GM23338 (cell line): ENCODE measurements at regions not wholly inside any gene's neighbourhood (a gene's known extent, or its start where the extent isn't known, plus 50 kb on each side); places are given as distances from the start of the nearest gene placed in this dataset.

Experiments
- ATAC-seq: fragments of 200-7000 bp; cut with Tn5 transposase; 3 replicates; pipeline ENCODE4 v1.9.1; 2020
- DNase-seq: peaks from one replicate; pipeline ENCODE4 v3.0.0-alpha.2; 2015; ENCODE audit warnings: low spot score
- H2AFZ ChIP-seq: fragments of 200-600 bp; sonication (generic); 2 replicates; pipeline ENCODE4 v1.8.0; 2016; ENCODE audit warnings: antibody characterized with exemption, mild to moderate bottlenecking, moderate library complexity
- H3F3A ChIP-seq: fragments of 200-600 bp; sonication (generic); replicated peaks from 2 replicates; pipeline ENCODE4 v1.8.0; 2017; ENCODE audit warnings: antibody characterized with exemption, mixed run types, low read depth
- H3K27ac ChIP-seq: fragments of 200-600 bp; sonication (generic); 2 replicates; pipeline ENCODE4 v1.6.1; 2016; ENCODE audit warnings: low read depth
- H3K27me3 ChIP-seq: fragments of 200-600 bp; sonication (generic); 2 replicates; pipeline ENCODE4 v1.8.0; 2016; ENCODE audit warnings: mild to moderate bottlenecking, mixed run types, moderate library complexity; ENCODE audit not compliant: insufficient read depth
- H3K36me3 ChIP-seq: fragments of 200-600 bp; sonication (generic); 2 replicates; pipeline ENCODE4 v1.8.0; 2016; ENCODE audit warnings: mild to moderate bottlenecking; ENCODE audit not compliant: insufficient read depth
- H3K4me1 ChIP-seq: fragments of 200-600 bp; sonication (generic); 2 replicates; pipeline ENCODE4 v1.8.0; 2016; ENCODE audit warnings: mild to moderate bottlenecking, moderate library complexity; ENCODE audit not compliant: insufficient read depth
- H3K4me2 ChIP-seq: fragments of 200-600 bp; sonication (generic); 2 replicates; pipeline ENCODE4 v1.7.1; 2017; ENCODE audit warnings: mixed run types
- H3K4me3 ChIP-seq: fragments of 200-600 bp; sonication (generic); 2 replicates; pipeline ENCODE4 v1.6.1; 2016; ENCODE audit warnings: mixed run types
- H3K79me2 ChIP-seq: fragments of 200-600 bp; sonication (generic); replicated peaks from 2 replicates; pipeline ENCODE4 v1.8.0; 2017; ENCODE audit warnings: mild to moderate bottlenecking; ENCODE audit not compliant: insufficient read depth
- H3K9me2 ChIP-seq: fragments of 200-600 bp; sonication (generic); 2 replicates; pipeline ENCODE4 v1.8.0; 2017; ENCODE audit not compliant: insufficient read depth
- H4K20me1 ChIP-seq: fragments of 200-600 bp; sonication (generic); replicated peaks from 2 replicates; pipeline ENCODE4 v1.8.0; 2017; ENCODE audit warnings: mild to moderate bottlenecking; ENCODE audit not compliant: insufficient read depth
- H3K27ac Mint-ChIP-seq: 2 replicates; pipeline ENCODE4 v1.8.0; 2020; ENCODE audit warnings: inconsistent platforms, mild to moderate bottlenecking, moderate library complexity, mixed read lengths
- H3K27me3 Mint-ChIP-seq: 3 replicates; pipeline ENCODE4 v1.8.0; 2022; ENCODE audit warnings: low read depth, mild to moderate bottlenecking, moderate library complexity, mixed read lengths, inconsistent platforms; ENCODE audit not compliant: insufficient read depth, poor library complexity
- H3K36me3 Mint-ChIP-seq: 3 replicates; pipeline ENCODE4 v1.8.0; 2021; ENCODE audit warnings: low read depth, mild to moderate bottlenecking, inconsistent platforms, moderate library complexity, mixed read lengths
- H3K4me1 Mint-ChIP-seq: 3 replicates; pipeline ENCODE4 v1.8.0; 2020; ENCODE audit warnings: mild to moderate bottlenecking, inconsistent platforms, mixed read lengths
- H3K4me3 Mint-ChIP-seq: 3 replicates; pipeline ENCODE4 v1.8.0; 2021; ENCODE audit warnings: moderate library complexity, mild to moderate bottlenecking, inconsistent platforms, mixed read lengths
- H3K9me3 Mint-ChIP-seq: 3 replicates; pipeline ENCODE4 v1.8.0; 2020; ENCODE audit warnings: moderate library complexity, mild to moderate bottlenecking, inconsistent platforms, mixed read lengths
- CREB1 ChIP-seq: fragments of 250-450 bp; sonication (Bioruptor Pico); IDR thresholded peaks from 2 replicates; pipeline ENCODE4 v1.5.0; 2020; ENCODE audit warnings: low read depth, mild to moderate bottlenecking, moderate library complexity
- EZH2 ChIP-seq: fragments of 200-600 bp; sonication (generic); IDR thresholded peaks from one replicate; pipeline ENCODE4 v1.8.0; 2017; ENCODE audit warnings: antibody characterized with exemption, mild to moderate bottlenecking, low read depth; ENCODE audit not compliant: unreplicated experiment
- EZH2phosphoT487 ChIP-seq: fragments of 200-600 bp; sonication (generic); IDR thresholded peaks from one replicate; pipeline ENCODE4 v1.8.1; 2018; ENCODE audit warnings: antibody characterized with exemption; ENCODE audit not compliant: unreplicated experiment
- JUNB ChIP-seq: IDR thresholded peaks from one replicate; pipeline ENCODE4 v1.6.1; 2016; ENCODE audit warnings: antibody characterized with exemption; ENCODE audit not compliant: unreplicated experiment
- NANOG ChIP-seq: IDR thresholded peaks from 2 replicates; pipeline ENCODE4 v1.6.1; 2016; ENCODE audit warnings: antibody characterized with exemption, borderline replicate concordance
- POLR2AphosphoS5 ChIP-seq: IDR thresholded peaks from 2 replicates; pipeline ENCODE4 v1.6.1; 2016; ENCODE audit warnings: antibody characterized with exemption, low read depth
- STAT1 ChIP-seq: IDR thresholded peaks from one replicate; pipeline ENCODE4 v1.6.1; 2016; ENCODE audit warnings: antibody characterized with exemption; ENCODE audit not compliant: unreplicated experiment
- ZNF114 ChIP-seq: fragments of 250-450 bp; sonication (Bioruptor Pico); IDR thresholded peaks from 2 replicates; pipeline ENCODE4 v1.5.0; 2020; ENCODE audit warnings: mild to moderate bottlenecking, moderate library complexity
- TF ChIP-seq, protein P1 (sequence below): fragments of 250-450 bp; sonication (Bioruptor Pico); IDR thresholded peaks from 2 replicates; pipeline ENCODE4 v1.5.0; 2020; ENCODE audit warnings: mild to moderate bottlenecking, moderate library complexity
- TF ChIP-seq, protein P2 (sequence below): IDR thresholded peaks from 2 replicates; pipeline ENCODE4 v1.6.1; 2016; ENCODE audit warnings: antibody characterized with exemption

GRCh38 chr10:125247576-125247975 lies 87.2 kb upstream of the CTBP2 start (continued):
- TF ChIP-seq ZNF114 (CRISPR knock-in tag) = no peak
- TF ChIP-seq POLR2AphosphoS5 = no peak
- TF ChIP-seq EZH2 = no peak
- TF ChIP-seq, protein P1, sequence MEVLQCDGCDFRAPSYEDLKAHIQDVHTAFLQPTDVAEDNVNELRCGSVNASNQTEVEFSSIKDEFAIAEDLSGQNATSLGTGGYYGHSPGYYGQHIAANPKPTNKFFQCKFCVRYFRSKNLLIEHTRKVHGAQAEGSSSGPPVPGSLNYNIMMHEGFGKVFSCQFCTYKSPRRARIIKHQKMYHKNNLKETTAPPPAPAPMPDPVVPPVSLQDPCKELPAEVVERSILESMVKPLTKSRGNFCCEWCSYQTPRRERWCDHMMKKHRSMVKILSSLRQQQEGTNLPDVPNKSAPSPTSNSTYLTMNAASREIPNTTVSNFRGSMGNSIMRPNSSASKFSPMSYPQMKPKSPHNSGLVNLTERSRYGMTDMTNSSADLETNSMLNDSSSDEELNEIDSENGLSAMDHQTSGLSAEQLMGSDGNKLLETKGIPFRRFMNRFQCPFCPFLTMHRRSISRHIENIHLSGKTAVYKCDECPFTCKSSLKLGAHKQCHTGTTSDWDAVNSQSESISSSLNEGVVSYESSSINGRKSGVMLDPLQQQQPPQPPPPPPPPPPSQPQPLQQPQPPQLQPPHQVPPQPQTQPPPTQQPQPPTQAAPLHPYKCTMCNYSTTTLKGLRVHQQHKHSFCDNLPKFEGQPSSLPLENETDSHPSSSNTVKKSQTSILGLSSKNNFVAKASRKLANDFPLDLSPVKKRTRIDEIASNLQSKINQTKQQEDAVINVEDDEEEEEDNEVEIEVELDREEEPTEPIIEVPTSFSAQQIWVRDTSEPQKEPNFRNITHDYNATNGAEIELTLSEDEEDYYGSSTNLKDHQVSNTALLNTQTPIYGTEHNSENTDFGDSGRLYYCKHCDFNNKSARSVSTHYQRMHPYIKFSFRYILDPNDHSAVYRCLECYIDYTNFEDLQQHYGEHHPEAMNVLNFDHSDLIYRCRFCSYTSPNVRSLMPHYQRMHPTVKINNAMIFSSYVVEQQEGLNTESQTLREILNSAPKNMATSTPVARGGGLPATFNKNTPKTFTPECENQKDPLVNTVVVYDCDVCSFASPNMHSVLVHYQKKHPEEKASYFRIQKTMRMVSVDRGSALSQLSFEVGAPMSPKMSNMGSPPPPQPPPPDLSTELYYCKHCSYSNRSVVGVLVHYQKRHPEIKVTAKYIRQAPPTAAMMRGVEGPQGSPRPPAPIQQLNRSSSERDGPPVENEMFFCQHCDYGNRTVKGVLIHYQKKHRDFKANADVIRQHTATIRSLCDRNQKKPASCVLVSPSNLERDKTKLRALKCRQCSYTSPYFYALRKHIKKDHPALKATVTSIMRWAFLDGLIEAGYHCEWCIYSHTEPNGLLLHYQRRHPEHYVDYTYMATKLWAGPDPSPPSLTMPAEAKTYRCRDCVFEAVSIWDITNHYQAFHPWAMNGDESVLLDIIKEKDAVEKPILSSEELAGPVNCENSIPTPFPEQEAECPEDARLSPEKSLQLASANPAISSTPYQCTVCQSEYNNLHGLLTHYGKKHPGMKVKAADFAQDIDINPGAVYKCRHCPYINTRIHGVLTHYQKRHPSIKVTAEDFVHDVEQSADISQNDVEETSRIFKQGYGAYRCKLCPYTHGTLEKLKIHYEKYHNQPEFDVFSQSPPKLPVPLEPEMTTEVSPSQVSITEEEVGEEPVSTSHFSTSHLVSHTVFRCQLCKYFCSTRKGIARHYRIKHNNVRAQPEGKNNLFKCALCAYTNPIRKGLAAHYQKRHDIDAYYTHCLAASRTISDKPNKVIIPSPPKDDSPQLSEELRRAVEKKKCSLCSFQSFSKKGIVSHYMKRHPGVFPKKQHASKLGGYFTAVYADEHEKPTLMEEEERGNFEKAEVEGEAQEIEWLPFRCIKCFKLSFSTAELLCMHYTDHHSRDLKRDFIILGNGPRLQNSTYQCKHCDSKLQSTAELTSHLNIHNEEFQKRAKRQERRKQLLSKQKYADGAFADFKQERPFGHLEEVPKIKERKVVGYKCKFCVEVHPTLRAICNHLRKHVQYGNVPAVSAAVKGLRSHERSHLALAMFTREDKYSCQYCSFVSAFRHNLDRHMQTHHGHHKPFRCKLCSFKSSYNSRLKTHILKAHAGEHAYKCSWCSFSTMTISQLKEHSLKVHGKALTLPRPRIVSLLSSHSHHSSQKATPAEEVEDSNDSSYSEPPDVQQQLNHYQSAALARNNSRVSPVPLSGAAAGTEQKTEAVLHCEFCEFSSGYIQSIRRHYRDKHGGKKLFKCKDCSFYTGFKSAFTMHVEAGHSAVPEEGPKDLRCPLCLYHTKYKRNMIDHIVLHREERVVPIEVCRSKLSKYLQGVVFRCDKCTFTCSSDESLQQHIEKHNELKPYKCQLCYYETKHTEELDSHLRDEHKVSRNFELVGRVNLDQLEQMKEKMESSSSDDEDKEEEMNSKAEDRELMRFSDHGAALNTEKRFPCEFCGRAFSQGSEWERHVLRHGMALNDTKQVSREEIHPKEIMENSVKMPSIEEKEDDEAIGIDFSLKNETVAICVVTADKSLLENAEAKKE (CRISPR knock-in tag) = no peak
- no peak for TF ChIP-seq NANOG
- TF ChIP-seq JUNB = no peak

GRCh38 chr10:125243532-125244253 lies 83.3 kb upstream of the CTBP2 start:
- H3K36me3 ChIP-seq = no peaks in the 10 kb centered on the region
- Mint-ChIP-seq H3K9me3 (peaks cover 11% of the 10 kb centered on the region), H3K27me3 (peaks cover 5% of the 10 kb centered on the region), H3K36me3 (peaks cover 6% of the 10 kb centered on the region; the same call in 2 of the 3 replicates), H3K27ac (no peak overlapping the region), H3K4me1 (no peaks in the 10 kb centered on the region; the same call in 2 of the 3 replicates), H3K4me3 (no peak overlapping the region)
- H4K20me1 ChIP-seq = no peaks in the 10 kb centered on the region
- H3K79me2 ChIP-seq = no peaks in the 10 kb centered on the region
- H3K4me1 ChIP-seq = 0 out of 2 replicates have a peak, but pooled peaks cover 4% of the 10 kb centered on the region
- H3F3A ChIP-seq = no peaks in the 10 kb centered on the region
- no peaks in the 10 kb centered on the region for H3K27me3 ChIP-seq
- no peak overlapping the region for H3K27ac ChIP-seq
- H3K4me3 ChIP-seq = no peak overlapping the region
- no peak overlapping the region for H2AFZ ChIP-seq
- ATAC-seq (no peak), DNase-seq (no peak)
- H3K9me2 ChIP-seq = peaks cover 2% of the 10 kb centered on the region
- H3K4me2 ChIP-seq = no peak overlapping the region
- TF ChIP-seq EZH2phosphoT487 = no peak
- TF ChIP-seq EZH2 = no peak
- TF ChIP-seq CREB1 (CRISPR knock-in tag) = no peak
- TF ChIP-seq, protein P2, sequence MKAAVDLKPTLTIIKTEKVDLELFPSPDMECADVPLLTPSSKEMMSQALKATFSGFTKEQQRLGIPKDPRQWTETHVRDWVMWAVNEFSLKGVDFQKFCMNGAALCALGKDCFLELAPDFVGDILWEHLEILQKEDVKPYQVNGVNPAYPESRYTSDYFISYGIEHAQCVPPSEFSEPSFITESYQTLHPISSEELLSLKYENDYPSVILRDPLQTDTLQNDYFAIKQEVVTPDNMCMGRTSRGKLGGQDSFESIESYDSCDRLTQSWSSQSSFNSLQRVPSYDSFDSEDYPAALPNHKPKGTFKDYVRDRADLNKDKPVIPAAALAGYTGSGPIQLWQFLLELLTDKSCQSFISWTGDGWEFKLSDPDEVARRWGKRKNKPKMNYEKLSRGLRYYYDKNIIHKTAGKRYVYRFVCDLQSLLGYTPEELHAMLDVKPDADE = no peak
- TF ChIP-seq STAT1 = no peak
